ENCODE measurements at regions not wholly inside any gene's neighbourhood (a gene's known extent, or its start where the extent isn't known, plus 50 kb on each side); places are given as distances from the start of the nearest gene placed in this dataset.

DNA sequence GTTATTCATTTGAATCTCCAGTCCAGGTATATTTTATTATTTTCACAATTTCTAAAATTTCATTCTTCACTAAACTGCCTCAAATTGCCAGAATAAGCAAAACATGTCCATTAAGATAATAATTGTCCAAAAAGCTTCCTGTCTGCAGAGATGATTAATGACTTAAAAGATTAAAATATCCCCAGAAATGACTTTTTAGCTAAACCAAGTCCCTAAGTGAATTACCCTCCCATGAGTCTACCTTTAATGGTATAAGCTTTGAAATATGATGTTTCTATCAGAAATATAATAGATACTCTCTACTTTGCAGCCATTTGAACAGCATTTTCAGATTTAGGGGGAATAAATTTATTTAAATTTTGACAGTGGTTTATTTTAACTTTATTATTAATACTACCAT is 289.2 kb upstream of the EMCN start:
- Histone ChIP-seq H3K4me3 (no peak overlapping the region), H3K36me3 (ENCODE audit: low read depth, missing control alignments) (no peaks in the 10 kb centered on the region), H3K9me3 (no peaks in the 10 kb centered on the region), H3K27ac (no peak overlapping the region), H3K27me3 (no peaks in the 10 kb centered on the region), H3K4me1 (no peaks in the 10 kb centered on the region)
- DNase-seq, result no peak
- intact Hi-C loops (cut with DNase I; ENCODE audit: low total_unique reads), result no loop called here
- TF ChIP-seq CTCF (IDR thresholded peaks at IDR 0.05), result no peak
- no peak for TF ChIP-seq POLR2A (IDR thresholded peaks at IDR 0.05)

DNA sequence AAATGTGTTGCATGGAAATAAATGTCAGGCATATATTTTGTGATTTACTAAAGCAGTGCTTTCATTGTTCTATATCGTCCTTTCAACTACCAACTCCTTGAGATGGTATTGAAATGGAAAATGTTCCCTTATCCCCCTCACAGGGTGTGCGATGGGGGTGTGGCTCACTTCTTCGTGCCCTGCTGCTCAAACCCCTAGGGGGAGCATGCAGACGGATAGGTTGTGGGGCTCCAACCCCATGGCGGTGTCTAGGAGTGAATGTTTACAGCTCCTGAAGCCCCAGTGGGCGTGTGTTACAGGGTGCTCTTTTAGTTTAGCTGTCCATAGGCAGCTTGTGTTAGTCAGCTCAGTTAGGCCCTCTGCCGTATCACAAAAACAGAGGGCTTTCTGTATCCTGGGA is 287.7 kb upstream of the EMCN start:
- peak overlapping the region; percentile 18 to 25 for H3K4me3 ChIP-seq
- H3K27ac ChIP-seq, result no peak overlapping the region
- H3K36me3 ChIP-seq (ENCODE audit: low read depth, missing control alignments), result no peaks in the 10 kb centered on the region
- 62 to 79% methylated on average over 6 to 7 of the region's 7 CpGs for WGBS, 2 donors
- no peaks in the 10 kb centered on the region for H3K9me3 ChIP-seq
- no peaks in the 10 kb centered on the region for H3K4me1 ChIP-seq
- no peaks in the 10 kb centered on the region for H3K27me3 ChIP-seq
- TF ChIP-seq CTCF (IDR thresholded peaks at IDR 0.05) (no peak), POLR2A (IDR thresholded peaks at IDR 0.05) (no peak)
- intact Hi-C loops (cut with DNase I; ENCODE audit: low total_unique reads), result no loop called here
- no peak for DNase-seq

- WGBS, 2 donors, result 66 to 69% methylated on average over 6 of the region's 6 CpGs
These were observed 286.9 kb upstream of the EMCN start for GRCh38 chr4:100804576-100805360.

GRCh38 chr4:100803751-100804150 is 285.9 kb upstream of the EMCN start:
- 89 to 90% methylated on average over 2 of the region's 2 CpGs for WGBS, 2 donors
- H3K27me3 ChIP-seq, result no peaks in the 10 kb centered on the region
- H3K27ac ChIP-seq, result no peak overlapping the region
- no peak overlapping the region for H3K4me3 ChIP-seq
- H3K36me3 ChIP-seq (ENCODE audit: low read depth, missing control alignments), result no peaks in the 10 kb centered on the region
- H3K9me3 ChIP-seq, result no peaks in the 10 kb centered on the region
- no peak for TF ChIP-seq CTCF (IDR thresholded peaks at IDR 0.05)
- TF ChIP-seq POLR2A (IDR thresholded peaks at IDR 0.05), result no peak
- no peaks in the 10 kb centered on the region for H3K4me1 ChIP-seq
- no peak for DNase-seq
- intact Hi-C loops (cut with DNase I; ENCODE audit: low total_unique reads), result no loop called here

More at GRCh38 chr4:100804576-100805360, 286.9 kb upstream of the EMCN start:
- H3K9me3 ChIP-seq, result no peaks in the 10 kb centered on the region
- no peaks in the 10 kb centered on the region for H3K36me3 ChIP-seq (ENCODE audit: low read depth, missing control alignments)
- no peaks in the 10 kb centered on the region for H3K4me1 ChIP-seq
- no peak for DNase-seq
- no peak for TF ChIP-seq CTCF (IDR thresholded peaks at IDR 0.05)
- no peak for TF ChIP-seq POLR2A (IDR thresholded peaks at IDR 0.05)
- H3K27me3 ChIP-seq, result no peaks in the 10 kb centered on the region
- intact Hi-C loops (cut with DNase I; ENCODE audit: low total_unique reads), result no loop called here
- H3K4me3 ChIP-seq, result no peak overlapping the region
- H3K27ac ChIP-seq, result no peak overlapping the region
